ENCODE measurements at regions not wholly inside any gene's neighbourhood (a gene's known extent, or its start where the extent isn't known, plus 50 kb on each side); places are given as distances from the start of the nearest gene placed in this dataset.
"Not testable (repeated sequence)": the region's sequence is repeated elsewhere in the genome, so short reads cannot be mapped to it uniquely, and the experiment has no call there.

GRCh38 chr15:96977886-96978285, 647.4 kb downstream of the NR2F2 start:
- no peak overlapping the region for H3K4me3 ChIP-seq
- no peaks in the 10 kb centered on the region for H3K4me1 ChIP-seq (replicated peaks)
- no peaks in the 10 kb centered on the region for H3K36me3 ChIP-seq
- no peak for DNase-seq (ENCODE audit: low spot score)
- H3K9me3 ChIP-seq: no peaks in the 10 kb centered on the region
- intact Hi-C loops (cut with DNase I): no loop called here
- no peaks in the 10 kb centered on the region for H3K27me3 ChIP-seq (replicated peaks; ENCODE audit: insufficient read depth)
- H3K27ac ChIP-seq: no peak overlapping the region
- WGBS: 33% methylated on average over 2 of the region's 2 CpGs
- TF ChIP-seq CTCF (IDR thresholded peaks at IDR 0.05) (no peak), POLR2A (IDR thresholded peaks at IDR 0.05) (no peak), POLR2AphosphoS5 (IDR thresholded peaks at IDR 0.05) (no peak)

- intact Hi-C loops (cut with DNase I): no loop called here
- no peaks in the 10 kb centered on the region for H3K9me3 ChIP-seq
- H3K27me3 ChIP-seq (replicated peaks; ENCODE audit: insufficient read depth): no peaks in the 10 kb centered on the region
- 68% methylated on average over 5 of the region's 5 CpGs for WGBS
- H3K4me1 ChIP-seq (replicated peaks): no peaks in the 10 kb centered on the region
- TF ChIP-seq POLR2AphosphoS5 (IDR thresholded peaks at IDR 0.05): no peak
- no peak for TF ChIP-seq POLR2A (IDR thresholded peaks at IDR 0.05)
- TF ChIP-seq CTCF (IDR thresholded peaks at IDR 0.05): no peak
- no peak for DNase-seq (ENCODE audit: low spot score)
- no peak overlapping the region for H3K27ac ChIP-seq
- H3K36me3 ChIP-seq: no peaks in the 10 kb centered on the region
- H3K4me3 ChIP-seq: no peak overlapping the region
Measured at GRCh38 chr15:96978937-96979473, 648.5 kb downstream of the NR2F2 start.

- H3K36me3 ChIP-seq; H3K4me3 ChIP-seq; H3K9me3 ChIP-seq; H3K27ac ChIP-seq; H3K27me3 ChIP-seq (replicated peaks; ENCODE audit: insufficient read depth); intact Hi-C loops (cut with DNase I); H3K4me1 ChIP-seq (replicated peaks); DNase-seq (ENCODE audit: low spot score): not testable (repeated sequence)
- 89% methylated on average over 57 of the region's 58 CpGs for WGBS
Measured at GRCh38 chr15:96984121-96984671, 653.7 kb downstream of the NR2F2 start.

GRCh38 chr15:96992817-96993216, 662.3 kb downstream of the NR2F2 start:
- Histone ChIP-seq H3K36me3 (no peaks in the 10 kb centered on the region), H3K4me3 (no peak overlapping the region), H3K27me3 (replicated peaks; ENCODE audit: insufficient read depth) (no peaks in the 10 kb centered on the region), H3K27ac (no peak overlapping the region), H3K4me1 (replicated peaks) (no peaks in the 10 kb centered on the region), H3K9me3 (no peaks in the 10 kb centered on the region)
- WGBS: 82% methylated on average over 5 of the region's 5 CpGs
- intact Hi-C loops (cut with DNase I): no loop called here
- TF ChIP-seq POLR2AphosphoS5 (IDR thresholded peaks at IDR 0.05) (no peak), CTCF (IDR thresholded peaks at IDR 0.05) (no peak), POLR2A (IDR thresholded peaks at IDR 0.05) (no peak)
- no peak for DNase-seq (ENCODE audit: low spot score)

GRCh38 chr15:96997538-96997937, 667.0 kb downstream of the NR2F2 start:
- no peaks in the 10 kb centered on the region for H3K4me1 ChIP-seq (replicated peaks)
- H3K36me3 ChIP-seq: no peaks in the 10 kb centered on the region
- H3K27ac ChIP-seq: no peak overlapping the region
- no peaks in the 10 kb centered on the region for H3K27me3 ChIP-seq (replicated peaks; ENCODE audit: insufficient read depth)
- no peaks in the 10 kb centered on the region for H3K9me3 ChIP-seq
- DNase-seq (ENCODE audit: low spot score): no peak
- H3K4me3 ChIP-seq: no peak overlapping the region
- intact Hi-C loops (cut with DNase I): no loop called here
- WGBS: 71% methylated on average over 3 of the region's 3 CpGs
- TF ChIP-seq POLR2A (IDR thresholded peaks at IDR 0.05): no peak
- TF ChIP-seq CTCF (IDR thresholded peaks at IDR 0.05): no peak
- TF ChIP-seq POLR2AphosphoS5 (IDR thresholded peaks at IDR 0.05): no peak

All from prostate gland (tissue), 2 donors.